Muscle layer of duodenum (tissue), 2 donors: ENCODE measurements at regions not wholly inside any gene's neighbourhood (a gene's known extent, or its start where the extent isn't known, plus 50 kb on each side); places are given as distances from the start of the nearest gene placed in this dataset.

Experiments used
- H3K27ac ChIP-seq: one replicate; pipeline ENCODE4 v1.7.0; 2013; ENCODE audit warnings: mild to moderate bottlenecking, low read length
- H3K27me3 ChIP-seq: one replicate; pipeline ENCODE4 v1.7.0; 2013; ENCODE audit warnings: low read depth, mild to moderate bottlenecking, control low read depth, low read length
- H3K36me3 ChIP-seq, 2 donors: one replicate each; pipeline ENCODE4 v1.7.0; 2013; ENCODE audit warnings: low read length in 2 of 2, control low read depth in 1 of 2, mild to moderate bottlenecking in 1 of 2; ENCODE audit not compliant: insufficient read depth in 2 of 2, control insufficient read depth in 1 of 2
- H3K4me1 ChIP-seq, 2 donors: one replicate each; pipeline ENCODE4 v1.7.0; 2013; ENCODE audit warnings: low read length in 2 of 2, mild to moderate bottlenecking in 2 of 2, control low read depth in 1 of 2, moderate library complexity in 1 of 2; ENCODE audit not compliant: insufficient read depth in 2 of 2, control insufficient read depth in 1 of 2
- H3K4me3 ChIP-seq, 2 donors: one replicate each; pipeline ENCODE4 v1.7.0; 2013; ENCODE audit warnings: low read length in 2 of 2, low read depth in 1 of 2, mild to moderate bottlenecking in 1 of 2
- H3K9me3 ChIP-seq, 2 donors: one replicate each; pipeline ENCODE4 v1.7.0; 2013; ENCODE audit warnings: low read length in 2 of 2, control low read depth in 1 of 2, mild to moderate bottlenecking in 1 of 2; ENCODE audit not compliant: control insufficient read depth in 1 of 2
- donor health status: healthy.

- H3K4me1 ChIP-seq: no peaks in the 10 kb centered on the region
- H3K36me3 ChIP-seq: no peaks in the 10 kb centered on the region
- no peaks in the 10 kb centered on the region for H3K9me3 ChIP-seq
- H3K4me3 ChIP-seq: no peak overlapping the region
- no peaks in the 10 kb centered on the region for H3K27me3 ChIP-seq
- H3K27ac ChIP-seq: no peak overlapping the region
These were observed 111.0 kb downstream of the TFAP2A start for GRCh38 chr6:10303608-10304506.

GRCh38 chr6:10302566-10303235 is 112.2 kb downstream of the TFAP2A start:
- no peaks in the 10 kb centered on the region for H3K36me3 ChIP-seq
- H3K27ac ChIP-seq: no peak overlapping the region
- H3K27me3 ChIP-seq: no peaks in the 10 kb centered on the region
- H3K4me3 ChIP-seq: no peak overlapping the region
- H3K4me1 ChIP-seq: no peaks in the 10 kb centered on the region
- H3K9me3 ChIP-seq: no peaks in the 10 kb centered on the region

- Histone ChIP-seq H3K36me3 (no peaks in the 10 kb centered on the region), H3K27me3 (no peaks in the 10 kb centered on the region), H3K4me1 (no peaks in the 10 kb centered on the region), H3K27ac (no peak overlapping the region), H3K9me3 (no peaks in the 10 kb centered on the region), H3K4me3 (no peak overlapping the region)
These were observed 114.8 kb downstream of the TFAP2A start for GRCh38 chr6:10300071-10300470.

DNA sequence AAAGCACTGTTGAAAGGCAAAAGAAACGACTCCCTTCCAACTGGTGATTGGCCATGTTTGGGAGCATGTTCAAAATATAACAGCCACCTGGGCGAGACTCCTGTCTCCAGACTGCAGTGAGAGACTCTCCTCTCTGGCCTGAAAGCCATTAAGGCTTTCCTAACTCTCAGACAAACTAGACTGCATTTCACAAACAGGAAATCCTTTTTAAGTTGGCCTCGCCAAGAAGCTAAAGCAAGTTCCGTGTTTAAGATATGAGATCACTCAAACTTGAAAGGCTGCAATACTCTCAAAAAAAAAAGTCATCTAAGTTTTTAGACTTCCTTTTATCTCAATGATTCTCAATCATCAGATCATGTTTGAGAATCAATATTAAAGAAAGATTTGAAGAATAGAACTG is 117.0 kb downstream of the TFAP2A start:
- no peaks in the 10 kb centered on the region for H3K27me3 ChIP-seq
- no peaks in the 10 kb centered on the region for H3K36me3 ChIP-seq
- H3K9me3 ChIP-seq: no peaks in the 10 kb centered on the region
- no peak overlapping the region for H3K4me3 ChIP-seq
- H3K27ac ChIP-seq: no peak overlapping the region
- no peaks in the 10 kb centered on the region for H3K4me1 ChIP-seq

- Histone ChIP-seq H3K27ac (no peak overlapping the region), H3K9me3 (no peaks in the 10 kb centered on the region), H3K4me3 (no peak overlapping the region), H3K36me3 (no peaks in the 10 kb centered on the region), H3K4me1 (no peaks in the 10 kb centered on the region), H3K27me3 (no peaks in the 10 kb centered on the region)
These were observed 136.1 kb downstream of the TFAP2A start for GRCh38 chr6:10278746-10279145.

DNA sequence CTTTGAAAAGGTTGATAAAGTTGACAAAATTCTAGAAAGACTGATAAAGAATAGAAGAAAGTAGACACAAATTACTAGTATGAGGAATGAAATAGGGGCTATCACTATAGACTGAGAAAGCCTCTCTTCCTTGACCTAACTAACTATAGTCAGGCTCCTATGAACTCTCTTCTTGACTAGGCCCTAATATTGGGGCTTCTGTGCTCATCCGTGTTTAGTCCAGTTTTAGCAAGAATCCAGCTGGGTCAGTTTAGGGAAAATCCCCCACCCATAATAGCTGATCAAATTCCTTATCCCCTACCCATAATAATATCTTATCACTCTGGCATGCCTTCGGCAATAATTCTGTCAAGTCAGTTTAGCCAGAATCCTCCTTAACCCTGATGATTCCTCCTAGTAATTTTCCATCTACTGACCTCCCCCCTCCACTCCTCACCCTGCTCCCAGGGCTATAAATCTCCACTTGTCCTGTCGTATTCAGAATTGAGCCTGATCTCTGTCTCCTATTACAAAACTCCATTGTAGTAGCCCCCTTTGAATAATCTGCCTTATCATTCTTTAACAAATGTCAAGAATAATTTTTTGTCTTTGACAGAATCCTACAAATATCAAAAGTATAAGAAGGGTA is 138.1 kb downstream of the TFAP2A start:
- Histone ChIP-seq H3K4me3 (no peak overlapping the region), H3K36me3 (no peaks in the 10 kb centered on the region), H3K4me1 (no peaks in the 10 kb centered on the region), H3K9me3 (no peaks in the 10 kb centered on the region), H3K27ac (no peak overlapping the region), H3K27me3 (no peaks in the 10 kb centered on the region)

DNA sequence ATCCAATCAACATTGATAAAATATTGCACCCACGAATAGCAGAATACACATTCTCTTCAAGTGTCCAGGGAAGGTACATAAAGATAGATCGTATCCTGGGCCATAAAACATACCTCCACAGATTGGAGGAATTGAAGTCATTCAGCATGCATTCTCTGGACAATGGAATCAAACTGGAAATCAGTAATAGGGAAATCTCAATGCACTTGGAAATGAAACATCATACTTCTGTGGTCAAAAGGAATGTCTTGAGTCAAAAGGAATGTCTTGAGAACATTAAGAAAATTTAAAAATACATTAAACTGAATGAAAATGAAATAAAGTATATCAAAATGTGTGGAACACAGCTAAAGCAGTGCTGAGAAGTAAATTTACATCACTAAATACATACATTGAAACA is 138.8 kb downstream of the TFAP2A start:
- no peaks in the 10 kb centered on the region for H3K27me3 ChIP-seq
- H3K9me3 ChIP-seq: no peaks in the 10 kb centered on the region
- H3K4me3 ChIP-seq: no peak overlapping the region
- H3K36me3 ChIP-seq: no peaks in the 10 kb centered on the region
- H3K4me1 ChIP-seq: no peaks in the 10 kb centered on the region
- no peak overlapping the region for H3K27ac ChIP-seq

DNA sequence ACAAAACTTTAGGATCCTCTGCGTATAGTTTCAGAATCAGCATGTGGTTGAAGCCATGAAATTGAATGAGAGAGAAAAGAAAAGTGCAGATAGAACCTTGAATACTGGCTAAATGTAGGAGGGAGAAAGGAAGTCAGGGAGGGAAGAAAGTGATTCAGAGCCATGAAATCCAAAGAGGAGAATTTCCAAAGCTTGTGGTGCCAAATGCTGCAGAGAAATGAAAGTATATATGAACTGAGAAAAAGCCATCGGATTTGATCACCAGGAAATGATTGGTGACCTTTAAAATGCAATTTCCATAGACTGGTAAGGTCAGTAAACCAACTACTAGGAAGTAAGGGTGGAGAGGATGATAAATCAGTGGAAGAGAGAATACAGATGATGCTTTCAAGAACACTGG is 142.3 kb downstream of the TFAP2A start:
- H3K36me3 ChIP-seq: no peaks in the 10 kb centered on the region
- no peak overlapping the region for H3K27ac ChIP-seq
- H3K4me1 ChIP-seq: no peaks in the 10 kb centered on the region
- no peak overlapping the region for H3K4me3 ChIP-seq
- H3K27me3 ChIP-seq: no peaks in the 10 kb centered on the region
- no peaks in the 10 kb centered on the region for H3K9me3 ChIP-seq

DNA sequence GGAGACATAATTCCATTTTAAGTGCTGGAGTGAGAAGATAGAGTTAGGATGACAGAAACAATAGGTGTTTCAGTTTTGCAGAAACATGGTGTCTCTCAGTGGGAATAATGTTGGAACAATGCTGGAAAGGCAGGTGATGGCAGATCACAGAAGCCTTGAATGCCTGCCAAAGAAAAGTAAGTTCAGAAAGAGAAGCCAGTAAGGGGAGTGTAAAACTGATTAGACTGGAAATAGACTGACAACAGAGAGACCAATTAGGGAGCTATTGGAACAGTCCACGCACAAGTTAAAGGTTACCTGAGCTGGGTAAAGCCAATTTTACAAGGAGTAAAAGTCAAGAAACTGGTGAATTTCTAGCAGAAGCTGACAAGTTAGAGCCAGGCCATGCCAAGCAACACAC is 142.9 kb downstream of the TFAP2A start:
- Histone ChIP-seq H3K4me1 (no peaks in the 10 kb centered on the region), H3K9me3 (no peaks in the 10 kb centered on the region), H3K36me3 (no peaks in the 10 kb centered on the region), H3K4me3 (no peak overlapping the region), H3K27me3 (no peaks in the 10 kb centered on the region), H3K27ac (no peak overlapping the region)

- Histone ChIP-seq H3K4me1 (no peaks in the 10 kb centered on the region), H3K27me3 (no peaks in the 10 kb centered on the region), H3K9me3 (no peaks in the 10 kb centered on the region), H3K36me3 (no peaks in the 10 kb centered on the region), H3K27ac (no peak overlapping the region), H3K4me3 (no peak overlapping the region)
These were observed 144.9 kb downstream of the TFAP2A start for GRCh38 chr6:10269814-10270472.

GRCh38 chr6:10268611-10269310 is 146.1 kb downstream of the TFAP2A start:
- Histone ChIP-seq H3K27ac (no peak overlapping the region), H3K4me1 (no peaks in the 10 kb centered on the region), H3K9me3 (no peaks in the 10 kb centered on the region), H3K36me3 (no peaks in the 10 kb centered on the region), H3K4me3 (no peak overlapping the region), H3K27me3 (no peaks in the 10 kb centered on the region)
